B cell (primary cell): ENCODE measurements at regions not wholly inside any gene's neighbourhood (a gene's known extent, or its start where the extent isn't known, plus 50 kb on each side); places are given as distances from the start of the nearest gene placed in this dataset.

ENCODE experiments used
- EZH2 ChIP-seq: IDR thresholded peaks from 2 replicates; pipeline ENCODE4 v1.6.1; 2012; ENCODE audit warnings: borderline replicate concordance, low read depth, mild to moderate bottlenecking, moderate library complexity, low read length; ENCODE audit not compliant: insufficient read depth, poor library complexity, severe bottlenecking
- TF ChIP-seq, protein P1 (sequence below): fragments of 200-600 bp; IDR thresholded peaks from one replicate; pipeline ENCODE4 v1.8.0; 2022; ENCODE audit warnings: antibody characterized with exemption, mild to moderate bottlenecking

DNA sequence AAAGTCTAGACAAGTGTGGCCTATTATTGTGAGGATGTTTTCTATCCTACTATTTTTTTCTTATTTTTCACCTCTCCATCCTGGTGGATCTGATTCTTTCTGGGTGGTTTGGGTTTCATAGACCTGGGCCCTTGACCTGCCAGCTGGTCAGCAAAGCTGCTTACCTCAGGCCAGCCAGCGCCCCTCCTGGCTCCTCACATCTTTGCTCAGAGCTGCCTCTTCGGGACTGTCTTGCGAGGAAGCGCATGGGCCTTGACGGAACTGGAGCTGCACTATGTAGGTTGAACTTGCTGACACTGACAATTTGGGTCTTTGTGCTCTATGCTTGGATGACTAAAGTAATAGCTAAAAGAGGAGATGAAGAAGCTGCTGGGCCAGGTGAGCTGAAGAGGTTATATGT, 138.5 kb upstream of the SYT6 start:
- TF ChIP-seq, protein P1, sequence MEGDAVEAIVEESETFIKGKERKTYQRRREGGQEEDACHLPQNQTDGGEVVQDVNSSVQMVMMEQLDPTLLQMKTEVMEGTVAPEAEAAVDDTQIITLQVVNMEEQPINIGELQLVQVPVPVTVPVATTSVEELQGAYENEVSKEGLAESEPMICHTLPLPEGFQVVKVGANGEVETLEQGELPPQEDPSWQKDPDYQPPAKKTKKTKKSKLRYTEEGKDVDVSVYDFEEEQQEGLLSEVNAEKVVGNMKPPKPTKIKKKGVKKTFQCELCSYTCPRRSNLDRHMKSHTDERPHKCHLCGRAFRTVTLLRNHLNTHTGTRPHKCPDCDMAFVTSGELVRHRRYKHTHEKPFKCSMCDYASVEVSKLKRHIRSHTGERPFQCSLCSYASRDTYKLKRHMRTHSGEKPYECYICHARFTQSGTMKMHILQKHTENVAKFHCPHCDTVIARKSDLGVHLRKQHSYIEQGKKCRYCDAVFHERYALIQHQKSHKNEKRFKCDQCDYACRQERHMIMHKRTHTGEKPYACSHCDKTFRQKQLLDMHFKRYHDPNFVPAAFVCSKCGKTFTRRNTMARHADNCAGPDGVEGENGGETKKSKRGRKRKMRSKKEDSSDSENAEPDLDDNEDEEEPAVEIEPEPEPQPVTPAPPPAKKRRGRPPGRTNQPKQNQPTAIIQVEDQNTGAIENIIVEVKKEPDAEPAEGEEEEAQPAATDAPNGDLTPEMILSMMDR, result no peak
- TF ChIP-seq EZH2, result no peak
